Body of pancreas (tissue), 4 donors: ENCODE measurements at regions not wholly inside any gene's neighbourhood (a gene's known extent, or its start where the extent isn't known, plus 50 kb on each side); places are given as distances from the start of the nearest gene placed in this dataset.

ENCODE experiments used
- POLR2A ChIP-seq, 3 donors: fragments of 450-650 bp; IDR thresholded peaks; one replicate each; pipeline ENCODE4 v1.6.1; 2016; ENCODE audit warnings: antibody characterized with exemption in 3 of 3, mild to moderate bottlenecking in 2 of 3
- TF ChIP-seq, protein P1 (sequence below), 7 experiments: fragments of 450-650 bp in 4 of 7; fragments of 200-600 bp in 3 of 7; sonication (generic) in 3 of 7; IDR thresholded peaks; one replicate each; pipeline ENCODE4 v1.5.1; 2016 to 2019; ENCODE audit warnings: antibody characterized with exemption in 7 of 7

DNA sequence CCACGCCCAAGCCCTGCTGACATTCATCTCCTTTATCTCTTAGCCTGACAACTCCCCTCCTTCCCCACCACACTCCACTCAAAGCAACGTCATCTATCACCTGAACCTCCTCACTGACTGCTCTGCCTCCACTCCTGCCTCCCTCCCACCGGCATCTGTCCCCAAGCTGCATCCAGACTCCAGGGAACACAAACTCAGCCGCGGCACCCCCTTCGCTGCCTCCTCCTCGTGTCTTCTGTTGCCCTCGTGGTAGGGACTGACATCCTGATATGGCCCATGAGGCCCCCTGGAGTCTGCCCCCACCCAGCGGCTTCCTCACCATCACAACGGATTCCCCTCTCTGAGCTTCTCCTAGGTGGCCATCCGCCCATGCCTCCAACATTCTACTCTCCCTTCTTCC, 101.0 kb upstream of the TAS2R1 start:
- TF ChIP-seq, protein P1, sequence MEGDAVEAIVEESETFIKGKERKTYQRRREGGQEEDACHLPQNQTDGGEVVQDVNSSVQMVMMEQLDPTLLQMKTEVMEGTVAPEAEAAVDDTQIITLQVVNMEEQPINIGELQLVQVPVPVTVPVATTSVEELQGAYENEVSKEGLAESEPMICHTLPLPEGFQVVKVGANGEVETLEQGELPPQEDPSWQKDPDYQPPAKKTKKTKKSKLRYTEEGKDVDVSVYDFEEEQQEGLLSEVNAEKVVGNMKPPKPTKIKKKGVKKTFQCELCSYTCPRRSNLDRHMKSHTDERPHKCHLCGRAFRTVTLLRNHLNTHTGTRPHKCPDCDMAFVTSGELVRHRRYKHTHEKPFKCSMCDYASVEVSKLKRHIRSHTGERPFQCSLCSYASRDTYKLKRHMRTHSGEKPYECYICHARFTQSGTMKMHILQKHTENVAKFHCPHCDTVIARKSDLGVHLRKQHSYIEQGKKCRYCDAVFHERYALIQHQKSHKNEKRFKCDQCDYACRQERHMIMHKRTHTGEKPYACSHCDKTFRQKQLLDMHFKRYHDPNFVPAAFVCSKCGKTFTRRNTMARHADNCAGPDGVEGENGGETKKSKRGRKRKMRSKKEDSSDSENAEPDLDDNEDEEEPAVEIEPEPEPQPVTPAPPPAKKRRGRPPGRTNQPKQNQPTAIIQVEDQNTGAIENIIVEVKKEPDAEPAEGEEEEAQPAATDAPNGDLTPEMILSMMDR (IDR thresholded peaks at IDR 0.05): no peak
- TF ChIP-seq POLR2A (IDR thresholded peaks at IDR 0.05): no peak
